Upper lobe of left lung (tissue), 6 donors: ENCODE measurements at regions not wholly inside any gene's neighbourhood (a gene's known extent, or its start where the extent isn't known, plus 50 kb on each side); places are given as distances from the start of the nearest gene placed in this dataset.

Experiments
- ATAC-seq, 2 donors: fragments of 200-7000 bp; cut with Tn5 transposase; one replicate each; pipeline ENCODE4 v1.9.1; 2022; ENCODE audit warnings: mild to moderate bottlenecking in 2 of 2, moderate library complexity in 2 of 2; ENCODE audit not compliant: low FRiP score in 2 of 2
- DNase-seq, 2 donors: peaks; one replicate each; pipeline ENCODE4 v3.0.0-alpha.2; 2019 to 2020
- H3K27ac ChIP-seq, 4 donors: fragments of 200-600 bp; sonication (generic); one replicate each; pipeline ENCODE4 v1.5.1; 2016 to 2019
- H3K27me3 ChIP-seq, 4 donors: fragments of 200-600 bp; sonication (generic); one replicate each; pipeline ENCODE4 v1.5.1; 2017 to 2019
- H3K36me3 ChIP-seq, 4 donors: fragments of 200-600 bp; sonication (generic); one replicate each; pipeline ENCODE4 v1.5.1; 2016 to 2019
- H3K4me1 ChIP-seq, 4 donors: fragments of 200-600 bp; sonication (generic); one replicate each; pipeline ENCODE4 v1.5.1; 2018 to 2019
- H3K4me3 ChIP-seq, 4 donors: fragments of 200-600 bp; sonication (generic); one replicate each; pipeline ENCODE4 v1.5.1; 2017 to 2019; ENCODE audit warnings: mild to moderate bottlenecking in 2 of 4, moderate library complexity in 1 of 4
- H3K9me3 ChIP-seq, 4 donors: fragments of 200-600 bp; sonication (generic); one replicate each; pipeline ENCODE4 v1.5.1; 2018 to 2019
- EP300 ChIP-seq, 4 donors: sonication (generic); formaldehyde crosslinking; IDR thresholded peaks; one replicate each; pipeline ENCODE4 v1.5.1; 2017; ENCODE audit warnings: antibody characterized with exemption in 4 of 4, control low read depth in 2 of 4
- POLR2A ChIP-seq, 4 donors: fragments of 450-650 bp; IDR thresholded peaks; one replicate each; pipeline ENCODE4 v1.5.1; 2016 to 2017; ENCODE audit warnings: antibody characterized with exemption in 4 of 4, mild to moderate bottlenecking in 2 of 4
- POLR2AphosphoS5 ChIP-seq, 2 donors: sonication (generic); formaldehyde crosslinking; IDR thresholded peaks; one replicate each; pipeline ENCODE4 v1.5.1; 2017; ENCODE audit warnings: antibody characterized with exemption in 2 of 2
- WGBS, 2 donors: methylation state at CpG; one replicate each; pipeline ENCODE4 v1.1.5; 2017 to 2018; 5-methylcytosine and 5-hydroxymethylcytosine counted together
- TF ChIP-seq, protein P1 (sequence below), 6 experiments: fragments of 450-650 bp in 4 of 6; fragments of 200-600 bp in 2 of 6; sonication (generic) in 2 of 6; IDR thresholded peaks; one replicate each; pipeline ENCODE4 v1.5.1; 2016 to 2019; ENCODE audit warnings: antibody characterized with exemption in 6 of 6
- donor health status: DM: no; HTN: no; CAD: no; lungs with moderate emphysema.
- donor health status: DM: no; HTN: yes; CAD: no; lungs with severe emphysema.

GRCh38 chr9:120104771-120105170 lies 475.2 kb downstream of the CDK5RAP2 start:
- Histone ChIP-seq H3K4me1 (no peaks in the 10 kb centered on the region), H3K27me3 (no peaks in the 10 kb centered on the region), H3K4me3 (no peak overlapping the region), H3K9me3 (no peaks in the 10 kb centered on the region), H3K27ac (no peak overlapping the region), H3K36me3 (no peaks in the 10 kb centered on the region)
- no peak for DNase-seq
- WGBS, 2 donors, result 65 to 67% methylated on average over 6 of the region's 6 CpGs
- TF ChIP-seq, protein P1, sequence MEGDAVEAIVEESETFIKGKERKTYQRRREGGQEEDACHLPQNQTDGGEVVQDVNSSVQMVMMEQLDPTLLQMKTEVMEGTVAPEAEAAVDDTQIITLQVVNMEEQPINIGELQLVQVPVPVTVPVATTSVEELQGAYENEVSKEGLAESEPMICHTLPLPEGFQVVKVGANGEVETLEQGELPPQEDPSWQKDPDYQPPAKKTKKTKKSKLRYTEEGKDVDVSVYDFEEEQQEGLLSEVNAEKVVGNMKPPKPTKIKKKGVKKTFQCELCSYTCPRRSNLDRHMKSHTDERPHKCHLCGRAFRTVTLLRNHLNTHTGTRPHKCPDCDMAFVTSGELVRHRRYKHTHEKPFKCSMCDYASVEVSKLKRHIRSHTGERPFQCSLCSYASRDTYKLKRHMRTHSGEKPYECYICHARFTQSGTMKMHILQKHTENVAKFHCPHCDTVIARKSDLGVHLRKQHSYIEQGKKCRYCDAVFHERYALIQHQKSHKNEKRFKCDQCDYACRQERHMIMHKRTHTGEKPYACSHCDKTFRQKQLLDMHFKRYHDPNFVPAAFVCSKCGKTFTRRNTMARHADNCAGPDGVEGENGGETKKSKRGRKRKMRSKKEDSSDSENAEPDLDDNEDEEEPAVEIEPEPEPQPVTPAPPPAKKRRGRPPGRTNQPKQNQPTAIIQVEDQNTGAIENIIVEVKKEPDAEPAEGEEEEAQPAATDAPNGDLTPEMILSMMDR (IDR thresholded peaks at IDR 0.05), result no peak
- TF ChIP-seq EP300 (IDR thresholded peaks at IDR 0.05), result no peak
- no peak for TF ChIP-seq POLR2AphosphoS5 (IDR thresholded peaks at IDR 0.05)
- TF ChIP-seq POLR2A (IDR thresholded peaks at IDR 0.05), result no peak
- no peak for ATAC-seq

- Histone ChIP-seq H3K4me3 (no peak overlapping the region), H3K27ac (no peak overlapping the region), H3K36me3 (no peaks in the 10 kb centered on the region), H3K9me3 (no peaks in the 10 kb centered on the region), H3K4me1 (no peaks in the 10 kb centered on the region), H3K27me3 (no peaks in the 10 kb centered on the region)
- no peak for DNase-seq
- 67 to 84% methylated on average over 3 of the region's 3 CpGs for WGBS, 2 donors
- TF ChIP-seq, protein P1 (IDR thresholded peaks at IDR 0.05), result no peak
- TF ChIP-seq POLR2AphosphoS5 (IDR thresholded peaks at IDR 0.05), result no peak
- TF ChIP-seq POLR2A (IDR thresholded peaks at IDR 0.05), result no peak
- no peak for TF ChIP-seq EP300 (IDR thresholded peaks at IDR 0.05)
- no peak for ATAC-seq
These were observed 479.4 kb downstream of the CDK5RAP2 start for GRCh38 chr9:120100595-120100994.

DNA sequence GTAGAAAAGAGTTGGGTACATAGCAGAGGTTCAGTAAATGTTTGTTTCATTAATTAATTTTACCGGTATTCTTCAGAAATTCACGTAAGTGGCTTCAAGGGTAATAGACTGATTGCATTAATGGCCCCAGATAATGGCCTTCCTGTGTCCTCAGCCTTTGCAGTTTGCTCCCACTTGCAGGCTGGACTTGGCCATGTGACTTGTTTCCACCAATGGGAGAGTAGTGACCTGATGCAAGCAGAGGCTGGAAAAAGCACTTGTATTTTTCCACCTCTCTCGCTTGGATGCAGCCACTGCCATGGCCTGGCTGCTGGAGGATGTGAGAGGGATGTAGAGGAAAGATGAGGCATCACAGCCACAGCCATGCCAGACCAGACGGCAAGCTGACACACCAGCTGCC lies 480.9 kb downstream of the CDK5RAP2 start:
- 85 to 87% methylated on average over 3 to 4 of the region's 4 CpGs for WGBS, 2 donors

DNA sequence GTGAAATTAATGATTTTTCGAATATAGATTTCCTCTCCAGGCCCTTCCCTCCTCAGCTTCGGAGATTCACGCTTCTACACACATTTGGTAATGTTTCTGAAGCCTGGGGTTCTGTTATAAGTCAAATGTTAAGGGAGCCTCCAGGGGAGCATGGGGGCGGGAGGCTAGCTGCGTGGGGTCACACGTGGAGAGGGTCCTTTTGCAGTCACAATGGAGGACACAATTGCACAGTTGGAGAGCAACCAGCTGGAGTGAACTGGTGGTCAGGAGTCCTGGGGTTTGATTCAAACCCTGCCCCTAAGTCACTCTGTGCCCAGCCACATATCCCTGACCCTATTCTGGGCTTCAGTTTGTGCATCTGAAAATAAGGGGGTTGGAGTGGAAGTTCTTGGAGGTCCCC lies 481.4 kb downstream of the CDK5RAP2 start:
- no peaks in the 10 kb centered on the region for H3K4me1 ChIP-seq
- H3K36me3 ChIP-seq, result no peaks in the 10 kb centered on the region
- TF ChIP-seq, protein P1 (IDR thresholded peaks at IDR 0.05), result no peak
- TF ChIP-seq POLR2AphosphoS5 (IDR thresholded peaks at IDR 0.05) (no peak), EP300 (IDR thresholded peaks at IDR 0.05) (no peak), POLR2A (IDR thresholded peaks at IDR 0.05) (no peak)
- no peak for DNase-seq
- H3K27ac ChIP-seq, result no peak overlapping the region
- H3K27me3 ChIP-seq, result no peaks in the 10 kb centered on the region
- ATAC-seq, result no peak
- 52 to 67% methylated on average over 6 of the region's 6 CpGs for WGBS, 2 donors
- H3K9me3 ChIP-seq, result no peaks in the 10 kb centered on the region
- H3K4me3 ChIP-seq, result no peak overlapping the region

More for the DNA sequence above, 480.9 kb downstream of the CDK5RAP2 start:
- Histone ChIP-seq H3K36me3 (no peaks in the 10 kb centered on the region), H3K4me1 (no peaks in the 10 kb centered on the region), H3K27me3 (no peaks in the 10 kb centered on the region), H3K4me3 (no peak overlapping the region), H3K9me3 (no peaks in the 10 kb centered on the region), H3K27ac (no peak overlapping the region)
- TF ChIP-seq, protein P1 (IDR thresholded peaks at IDR 0.05), result no peak
- no peak for TF ChIP-seq POLR2A (IDR thresholded peaks at IDR 0.05)
- TF ChIP-seq POLR2AphosphoS5 (IDR thresholded peaks at IDR 0.05), result no peak
- TF ChIP-seq EP300 (IDR thresholded peaks at IDR 0.05), result no peak
- ATAC-seq, result no peak
- no peak for DNase-seq

DNA sequence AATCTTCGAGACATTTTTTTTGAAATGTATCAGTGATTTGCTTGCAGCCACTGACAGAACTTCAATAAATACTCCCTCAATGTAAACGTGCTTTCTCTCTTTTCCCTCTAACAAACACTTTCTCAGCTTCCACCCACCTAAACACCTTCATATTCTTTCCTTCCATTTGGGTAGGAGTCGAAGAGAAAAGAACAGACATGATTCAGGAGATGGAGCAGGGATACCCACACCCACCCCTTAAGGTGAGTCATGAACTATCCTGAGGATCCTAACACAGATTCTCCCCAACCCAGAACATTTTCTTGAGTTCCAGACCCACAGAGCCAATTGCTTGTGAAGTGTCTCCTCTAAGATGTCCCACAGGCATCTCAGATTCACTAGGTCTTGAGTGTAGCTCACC lies 488.8 kb downstream of the CDK5RAP2 start:
- H3K36me3 ChIP-seq, result no peaks in the 10 kb centered on the region
- H3K27me3 ChIP-seq, result no peaks in the 10 kb centered on the region
- H3K27ac ChIP-seq, result no peak overlapping the region
- ATAC-seq, result no peak
- H3K4me1 ChIP-seq, result no peaks in the 10 kb centered on the region
- H3K4me3 ChIP-seq, result no peak overlapping the region
- DNase-seq, result no peak
- H3K9me3 ChIP-seq, result no peaks in the 10 kb centered on the region
- TF ChIP-seq, protein P1 (IDR thresholded peaks at IDR 0.05), result no peak
- TF ChIP-seq EP300 (IDR thresholded peaks at IDR 0.05) (no peak), POLR2A (IDR thresholded peaks at IDR 0.05) (no peak), POLR2AphosphoS5 (IDR thresholded peaks at IDR 0.05) (no peak)
- 50 to 60% methylated on average over 3 of the region's 3 CpGs for WGBS, 2 donors
